GM18858 (cell line): ENCODE measurements at regions not wholly inside any gene's neighbourhood (a gene's known extent, or its start where the extent isn't known, plus 50 kb on each side); places are given as distances from the start of the nearest gene placed in this dataset.
"Not testable (repeated sequence)": the region's sequence is repeated elsewhere in the genome, so short reads cannot be mapped to it uniquely, and the experiment has no call there.

Source experiments
- ATAC-seq: cut with Tn5 transposase; IDR thresholded peaks from one replicate; pipeline ENCODE4 v1.9.1; 2021; ENCODE audit not compliant: unreplicated experiment

GRCh38 chr2:87691899-87692592, 55.8 kb upstream of the PLGLB2 start:
- ATAC-seq = not testable (repeated sequence)

- not testable (repeated sequence) for ATAC-seq
Observed at GRCh38 chr2:87692914-87693313, 55.0 kb upstream of the PLGLB2 start.

- not testable (repeated sequence) for ATAC-seq
Observed at GRCh38 chr2:87693882-87694281, 54.0 kb upstream of the PLGLB2 start.

GRCh38 chr2:87695596-87696323, 52.1 kb upstream of the PLGLB2 start:
- ATAC-seq = not testable (repeated sequence)
